Nephron progenitor cell (in vitro differentiated cells): ENCODE measurements at regions not wholly inside any gene's neighbourhood (a gene's known extent, or its start where the extent isn't known, plus 50 kb on each side); places are given as distances from the start of the nearest gene placed in this dataset.
A peak's percentile ranks its signal among the peaks of the same experiment; 100 is the strongest.

Experiments
- DNase-seq: peaks from one replicate; pipeline ENCODE4 v3.0.0; 2021
- H3K27ac Mint-ChIP-seq: 2 replicates; pipeline ENCODE4 v1.8.0; 2021; ENCODE audit warnings: mild to moderate bottlenecking, moderate library complexity, mixed read lengths
- H3K27me3 Mint-ChIP-seq: 2 replicates; pipeline ENCODE4 v1.8.0; 2021; ENCODE audit warnings: mild to moderate bottlenecking, low read depth, mixed read lengths; ENCODE audit not compliant: poor library complexity
- H3K36me3 Mint-ChIP-seq: 2 replicates; pipeline ENCODE4 v1.8.0; 2021; ENCODE audit warnings: low read depth, mixed read lengths
- H3K4me1 Mint-ChIP-seq: 2 replicates; pipeline ENCODE4 v1.8.0; 2021; ENCODE audit warnings: mixed read lengths
- H3K4me3 Mint-ChIP-seq: 2 replicates; pipeline ENCODE4 v1.8.0; 2021; ENCODE audit warnings: mild to moderate bottlenecking, moderate library complexity, mixed read lengths
- H3K9me3 Mint-ChIP-seq: 2 replicates; pipeline ENCODE4 v1.8.0; 2021; ENCODE audit warnings: mild to moderate bottlenecking, moderate library complexity, mixed read lengths
- CTCF ChIP-seq: fragments of 200-600 bp; sonication (generic); IDR thresholded peaks from 2 replicates; pipeline ENCODE4 v1.5.0; 2021; ENCODE audit warnings: antibody characterized with exemption

DNA sequence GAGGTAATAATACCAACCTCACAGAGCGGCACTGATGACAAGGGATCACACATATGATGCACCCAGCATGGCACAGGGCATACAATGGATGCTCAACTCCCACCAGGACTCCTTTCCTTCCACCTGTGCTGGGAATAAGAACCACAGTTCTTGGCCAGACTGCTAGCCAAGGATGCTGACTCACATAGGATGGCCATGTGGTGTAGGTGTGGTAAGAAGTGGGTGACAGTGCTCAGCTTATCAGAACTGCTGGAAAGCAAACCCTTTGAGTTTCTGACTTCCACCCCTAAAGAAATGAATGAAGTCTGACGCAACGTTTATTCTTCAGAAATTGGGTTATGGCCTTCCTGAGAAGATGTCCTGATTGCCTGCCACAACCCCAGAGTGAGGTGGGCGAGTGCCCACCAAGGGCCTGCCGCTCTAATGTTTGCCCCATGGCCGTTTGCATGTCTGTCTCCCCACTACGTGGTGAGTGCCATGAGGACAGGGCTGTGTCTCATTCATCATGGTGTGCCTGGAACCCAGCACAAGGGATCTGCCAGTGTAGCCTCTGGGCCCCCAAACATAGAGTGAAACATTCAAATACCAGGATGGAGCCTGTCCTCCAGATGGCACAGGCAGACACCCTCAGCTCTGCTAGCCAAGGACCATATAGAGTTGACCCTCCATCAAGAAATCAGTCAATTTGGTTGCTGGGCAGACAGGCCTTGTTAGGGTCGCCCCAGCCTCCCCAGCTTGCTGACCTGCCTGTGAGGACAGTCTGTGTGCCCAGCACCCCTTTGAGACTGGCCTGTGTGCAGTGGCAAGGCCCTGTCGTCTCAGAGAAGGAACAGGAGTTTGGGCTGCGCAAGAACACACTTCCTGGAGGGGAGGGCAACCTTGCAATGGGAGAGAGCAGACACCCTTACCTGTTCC is 57.6 kb upstream of the SLCO2A1 start:
- no peak overlapping the region for H3K4me3 Mint-ChIP-seq
- no peak overlapping the region for H3K27ac Mint-ChIP-seq
- peaks cover 7% of the 10 kb centered on the region for H3K4me1 Mint-ChIP-seq
- H3K9me3 Mint-ChIP-seq, result peaks cover 13% of the 10 kb centered on the region
- TF ChIP-seq CTCF, result no peak
- H3K27me3 Mint-ChIP-seq, result peaks cover 4% of the 10 kb centered on the region
- no peaks in the 10 kb centered on the region for H3K36me3 Mint-ChIP-seq
- DNase-seq, result no peak

DNA sequence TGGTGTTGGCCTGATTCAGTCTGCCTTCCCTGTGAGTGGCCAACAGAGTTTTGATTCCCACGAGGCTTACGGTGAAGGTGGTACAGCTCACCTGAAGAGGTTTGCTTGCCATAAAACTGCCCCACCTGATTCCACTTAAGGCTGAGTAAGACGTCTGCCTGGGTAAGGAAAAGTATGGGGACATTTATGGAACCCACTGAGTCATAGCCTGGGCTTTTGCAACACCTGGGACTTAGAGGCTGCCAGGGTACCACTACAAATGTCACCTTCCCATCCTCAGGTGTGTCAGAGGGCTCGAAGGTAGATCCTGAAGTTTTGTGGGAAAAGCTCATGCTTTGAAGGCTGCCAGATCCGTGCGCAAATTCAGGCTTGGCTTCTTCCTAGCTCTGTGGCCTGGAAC is 56.9 kb upstream of the SLCO2A1 start:
- no peak overlapping the region for H3K27ac Mint-ChIP-seq
- peaks cover 18% of the 10 kb centered on the region for H3K9me3 Mint-ChIP-seq
- H3K36me3 Mint-ChIP-seq, result no peaks in the 10 kb centered on the region
- H3K4me1 Mint-ChIP-seq, result peaks cover 5% of the 10 kb centered on the region
- no peak for TF ChIP-seq CTCF
- peaks cover 4% of the 10 kb centered on the region for H3K27me3 Mint-ChIP-seq
- no peak overlapping the region for H3K4me3 Mint-ChIP-seq
- no peak for DNase-seq

GRCh38 chr3:134085034-134085775 is 55.5 kb upstream of the SLCO2A1 start:
- no peaks in the 10 kb centered on the region for H3K36me3 Mint-ChIP-seq
- peaks cover 4% of the 10 kb centered on the region for H3K27me3 Mint-ChIP-seq
- no peak for DNase-seq
- no peak for TF ChIP-seq CTCF
- H3K9me3 Mint-ChIP-seq, result peaks cover 29% of the 10 kb centered on the region
- peaks cover 5% of the 10 kb centered on the region for H3K4me1 Mint-ChIP-seq
- no peak overlapping the region for H3K4me3 Mint-ChIP-seq
- H3K27ac Mint-ChIP-seq, result no peak overlapping the region

DNA sequence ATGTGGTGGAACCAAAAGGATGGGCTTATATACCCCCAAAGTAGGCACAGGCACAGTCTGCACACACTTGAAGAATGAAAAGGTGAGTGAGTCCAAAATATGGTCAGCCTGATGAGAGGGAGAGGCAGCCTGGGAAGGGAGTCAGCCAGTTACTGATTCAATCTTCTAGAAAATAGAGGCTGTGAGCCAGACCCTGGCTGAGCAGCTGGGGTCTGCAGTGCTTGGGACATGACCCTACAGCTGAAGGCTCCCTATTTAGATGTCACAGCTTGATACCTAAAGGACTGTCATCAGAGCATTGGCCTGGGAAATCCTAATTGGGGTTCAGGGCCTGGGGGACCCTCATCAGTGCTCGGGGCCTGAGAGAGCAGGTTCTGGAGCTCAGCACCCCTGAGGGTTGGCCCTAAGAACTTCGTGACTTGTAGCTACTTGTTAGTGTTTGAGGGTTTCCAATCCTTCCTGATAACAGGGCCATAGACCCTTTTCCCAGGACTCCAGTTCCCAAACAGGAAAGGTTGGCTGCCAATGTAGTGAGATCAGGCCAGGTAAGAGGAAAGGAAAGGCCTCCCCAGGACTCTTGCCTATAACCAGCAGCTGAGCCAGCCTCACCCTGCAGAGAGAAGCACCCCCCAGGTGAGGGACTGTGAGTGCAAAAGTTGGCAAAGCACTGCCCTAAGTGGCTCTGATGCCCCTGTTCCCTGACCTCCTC is 54.7 kb upstream of the SLCO2A1 start:
- no peak for TF ChIP-seq CTCF
- Mint-ChIP-seq H3K4me1 (peaks cover 5% of the 10 kb centered on the region), H3K36me3 (peaks cover 6% of the 10 kb centered on the region), H3K4me3 (no peak overlapping the region), H3K27me3 (peaks cover 4% of the 10 kb centered on the region), H3K27ac (peak overlapping the region; percentile 64), H3K9me3 (peaks cover 36% of the 10 kb centered on the region)
- DNase-seq, result no peak

- no peak overlapping the region for H3K4me3 Mint-ChIP-seq
- H3K9me3 Mint-ChIP-seq, result peaks cover 39% of the 10 kb centered on the region
- H3K36me3 Mint-ChIP-seq, result peaks cover 6% of the 10 kb centered on the region
- TF ChIP-seq CTCF, result no peak
- H3K27ac Mint-ChIP-seq, result no peak overlapping the region
- peaks cover 5% of the 10 kb centered on the region for H3K4me1 Mint-ChIP-seq
- peaks cover 4% of the 10 kb centered on the region for H3K27me3 Mint-ChIP-seq
- no peak for DNase-seq
Observed at GRCh38 chr3:134083626-134084241, 54.0 kb upstream of the SLCO2A1 start.
